Lung microvascular endothelial cell (primary cell): ENCODE measurements at regions not wholly inside any gene's neighbourhood (a gene's known extent, or its start where the extent isn't known, plus 50 kb on each side); places are given as distances from the start of the nearest gene placed in this dataset.

Experiments
- DNase-seq, 2 donors: peaks; one replicate each; pipeline versions ENCODE4 v3.0.0 to v3.0.0-alpha.2; 2010; ENCODE audit warnings: low read depth in 2 of 2

GRCh38 chr2:23312996-23313606 lies 71.9 kb upstream of the KLHL29 start:
- DNase-seq = peak; percentile 31 to 71

GRCh38 chr2:23314687-23315086 lies 70.3 kb upstream of the KLHL29 start:
- DNase-seq = no peak

GRCh38 chr2:23320058-23320457 lies 64.9 kb upstream of the KLHL29 start:
- no peak for DNase-seq

GRCh38 chr2:23321751-23322150 lies 63.2 kb upstream of the KLHL29 start:
- DNase-seq = no peak

- no peak for DNase-seq
Measured at GRCh38 chr2:23322567-23323197, 62.3 kb upstream of the KLHL29 start.

GRCh38 chr2:23323198-23323916 lies 61.6 kb upstream of the KLHL29 start:
- DNase-seq = no peak

- DNase-seq = no peak
Measured at GRCh38 chr2:23323917-23324680, 60.9 kb upstream of the KLHL29 start.

GRCh38 chr2:23326330-23326729 lies 58.6 kb upstream of the KLHL29 start:
- no peak for DNase-seq

- DNase-seq = no peak
Measured at GRCh38 chr2:23327416-23327815, 57.6 kb upstream of the KLHL29 start.

- no peak for DNase-seq
Measured at GRCh38 chr2:23327887-23328286, 57.1 kb upstream of the KLHL29 start.

- DNase-seq = peak; percentile 9 to 25
Measured at GRCh38 chr2:23330214-23330613, 54.8 kb upstream of the KLHL29 start.
